WTC11 (cell line): ENCODE measurements at regions not wholly inside any gene's neighbourhood (a gene's known extent, or its start where the extent isn't known, plus 50 kb on each side); places are given as distances from the start of the nearest gene placed in this dataset.

Experiments
- ATAC-seq: fragments of 200-7000 bp; cut with Tn5 transposase; 2 replicates; pipeline ENCODE4 v1.10.0; 2021; ENCODE audit warnings: mild to moderate bottlenecking, moderate library complexity
- CTCF ChIA-PET: fragments of 300-600 bp; sonication (Branson Sonifier 250); formaldehyde crosslinking; loops from one replicate; lab custom pipeline; 2021; ENCODE audit warnings: antibody characterized with exemption; lab: Charles Lee
- POLR2A ChIA-PET: fragments of 350-600 bp; sonication (Branson Sonifier 250); formaldehyde crosslinking; loops from one replicate; lab custom pipeline; 2021; ENCODE audit warnings: antibody characterized with exemption; lab: Charles Lee
- DNase-seq: peaks from one replicate; pipeline ENCODE4 v3.0.0; 2021; ENCODE audit warnings: low spot score
- H3K27ac Mint-ChIP-seq: 2 replicates; pipeline ENCODE4 v1.8.0; 2021; ENCODE audit warnings: mixed read lengths
- H3K27me3 Mint-ChIP-seq: 2 replicates; pipeline ENCODE4 v1.8.0; 2021; ENCODE audit warnings: low read depth, mild to moderate bottlenecking, moderate library complexity, mixed read lengths
- H3K36me3 Mint-ChIP-seq: 2 replicates; pipeline ENCODE4 v1.8.0; 2021; ENCODE audit warnings: mixed read lengths
- H3K4me1 Mint-ChIP-seq: 2 replicates; pipeline ENCODE4 v1.8.0; 2022; ENCODE audit warnings: mixed read lengths
- H3K4me3 Mint-ChIP-seq: 2 replicates; pipeline ENCODE4 v1.8.0; 2021; ENCODE audit warnings: mild to moderate bottlenecking, moderate library complexity, mixed read lengths
- H3K9me3 Mint-ChIP-seq: 2 replicates; pipeline ENCODE4 v1.8.0; 2021; ENCODE audit warnings: mixed read lengths
- AFF4 ChIP-seq: sonication (generic); formaldehyde crosslinking; IDR thresholded peaks from 2 replicates; pipeline ENCODE4 v1.8.1; 2023; ENCODE audit warnings: mild to moderate bottlenecking, missing genetic modification reagents, borderline replicate concordance
- ATF1 ChIP-seq: sonication (generic); formaldehyde crosslinking; IDR thresholded peaks from 2 replicates; pipeline ENCODE4 v1.8.1; 2023; ENCODE audit warnings: mild to moderate bottlenecking, moderate library complexity, missing genetic modification reagents
- ATF2 ChIP-seq: sonication (generic); formaldehyde crosslinking; IDR thresholded peaks from 2 replicates; pipeline ENCODE4 v1.8.1; 2022; ENCODE audit warnings: low read depth, missing genetic modification reagents, borderline replicate concordance
- ATF6 ChIP-seq: sonication (generic); formaldehyde crosslinking; IDR thresholded peaks from 2 replicates; pipeline ENCODE4 v1.8.1; 2023; ENCODE audit warnings: mild to moderate bottlenecking, missing genetic modification reagents
- CREM ChIP-seq: sonication (generic); formaldehyde crosslinking; IDR thresholded peaks from 2 replicates; pipeline ENCODE4 v1.8.1; 2022; ENCODE audit warnings: mild to moderate bottlenecking, missing genetic modification reagents, moderate library complexity
- E2F4 ChIP-seq: sonication (generic); formaldehyde crosslinking; IDR thresholded peaks from 2 replicates; pipeline ENCODE4 v1.8.1; 2022; ENCODE audit warnings: low read depth, mild to moderate bottlenecking, moderate library complexity, missing genetic modification reagents, borderline replicate concordance
- E2F5 ChIP-seq: sonication (generic); formaldehyde crosslinking; IDR thresholded peaks from 2 replicates; pipeline ENCODE4 v1.8.1; 2022; ENCODE audit warnings: mild to moderate bottlenecking, moderate library complexity, missing genetic modification reagents
- ETV6 ChIP-seq: sonication (generic); formaldehyde crosslinking; IDR thresholded peaks from 2 replicates; pipeline ENCODE4 v1.8.1; 2022; ENCODE audit warnings: mild to moderate bottlenecking, missing genetic modification reagents
- GABPB1 ChIP-seq: sonication (generic); formaldehyde crosslinking; IDR thresholded peaks from 2 replicates; pipeline ENCODE4 v1.8.1; 2023; ENCODE audit warnings: mild to moderate bottlenecking, missing genetic modification reagents
- GRHL2 ChIP-seq: fragments of 250-450 bp; sonication (Bioruptor Pico); IDR thresholded peaks from 2 replicates; pipeline ENCODE4 v1.8.0; 2022; ENCODE audit warnings: mild to moderate bottlenecking, moderate library complexity; ENCODE audit not compliant: insufficient replicate concordance, severe bottlenecking
- IRF2 ChIP-seq: sonication (generic); formaldehyde crosslinking; IDR thresholded peaks from 2 replicates; pipeline ENCODE4 v1.8.0; 2022; ENCODE audit warnings: low read depth, missing genetic modification reagents, borderline replicate concordance
- JAZF1 ChIP-seq: fragments of 250-450 bp; sonication (Bioruptor Pico); IDR thresholded peaks from 2 replicates; pipeline ENCODE4 v1.9.0; 2021; ENCODE audit warnings: moderate library complexity, mild to moderate bottlenecking, inconsistent platforms
- MXD4 ChIP-seq: fragments of 250-450 bp; sonication (Bioruptor Pico); IDR thresholded peaks from 2 replicates; pipeline ENCODE4 v1.8.0; 2021; ENCODE audit warnings: mild to moderate bottlenecking, moderate library complexity, borderline replicate concordance
- MYBL2 ChIP-seq: sonication (generic); formaldehyde crosslinking; IDR thresholded peaks from 2 replicates; pipeline ENCODE4 v1.8.1; 2023; ENCODE audit warnings: mild to moderate bottlenecking, moderate library complexity, missing genetic modification reagents
- NR2C2 ChIP-seq: sonication (generic); formaldehyde crosslinking; IDR thresholded peaks from 2 replicates; pipeline ENCODE4 v1.8.0; 2022; ENCODE audit warnings: mild to moderate bottlenecking, missing genetic modification reagents
- PREB ChIP-seq: sonication (generic); formaldehyde crosslinking; IDR thresholded peaks from 2 replicates; pipeline ENCODE4 v1.8.1; 2022; ENCODE audit warnings: mild to moderate bottlenecking, missing genetic modification reagents, moderate library complexity, borderline replicate concordance
- SMAD4 ChIP-seq: sonication (generic); formaldehyde crosslinking; IDR thresholded peaks from 2 replicates; pipeline ENCODE4 v1.8.0; 2022; ENCODE audit warnings: mild to moderate bottlenecking, missing genetic modification reagents
- SP1 ChIP-seq: sonication (generic); formaldehyde crosslinking; conservative IDR thresholded peaks from 2 replicates; pipeline ENCODE4 v1.8.1; 2022; ENCODE audit warnings: missing genetic modification reagents
- USF1 ChIP-seq: sonication (generic); formaldehyde crosslinking; IDR thresholded peaks from 2 replicates; pipeline ENCODE4 v1.8.0; 2022; ENCODE audit warnings: mild to moderate bottlenecking, missing genetic modification reagents
- ZNF232 ChIP-seq: sonication (generic); formaldehyde crosslinking; IDR thresholded peaks from 2 replicates; pipeline ENCODE4 v1.8.0; 2022; ENCODE audit warnings: mild to moderate bottlenecking, missing genetic modification reagents
- ZNF425 ChIP-seq: fragments of 250-450 bp; sonication (Bioruptor Pico); conservative IDR thresholded peaks from 2 replicates; pipeline ENCODE4 v1.9.0; 2021; ENCODE audit warnings: mild to moderate bottlenecking
- ZNF671 ChIP-seq: fragments of 250-450 bp; sonication (Bioruptor Pico); IDR thresholded peaks from 2 replicates; pipeline ENCODE4 v1.8.0; 2021; ENCODE audit warnings: mild to moderate bottlenecking

- TF ChIP-seq ATF1 (no peak), NR2C2 (CRISPR knock-in tag) (no peak), CREM (CRISPR knock-in tag) (no peak)
- Mint-ChIP-seq H3K4me3 (no peak overlapping the region), H3K27me3 (no peaks in the 10 kb centered on the region), H3K27ac (no peak overlapping the region), H3K36me3 (peaks cover 38% of the 10 kb centered on the region), H3K9me3 (peaks cover 49% of the 10 kb centered on the region), H3K4me1 (peaks cover 15% of the 10 kb centered on the region)
- ChIA-PET POLR2A (no interaction called here), CTCF (no interaction called here)
- DNase-seq: no peak
- no peak for ATAC-seq
Measured at GRCh38 chr6:106874481-106874880, 100.0 kb downstream of the CD24 start.

GRCh38 chr6:106872049-106872448 is 102.5 kb downstream of the CD24 start:
- CTCF ChIA-PET: no interaction called here
- POLR2A ChIA-PET: no interaction called here

More at GRCh38 chr6:106872049-106872448, 102.5 kb downstream of the CD24 start:
- DNase-seq (no peak), ATAC-seq (no peak)
- no peak overlapping the region for H3K27ac Mint-ChIP-seq
- H3K9me3 Mint-ChIP-seq: peaks cover 49% of the 10 kb centered on the region
- no peaks in the 10 kb centered on the region; the same call in 1 of the 2 replicates for H3K27me3 Mint-ChIP-seq
- TF ChIP-seq PREB (CRISPR knock-in tag) (no peak), GABPB1 (CRISPR knock-in tag) (no peak), NR2C2 (CRISPR knock-in tag) (no peak), SP1 (no peak), ZNF425 (CRISPR knock-in tag) (no peak), AFF4 (CRISPR knock-in tag) (no peak), ETV6 (CRISPR knock-in tag) (no peak), GRHL2 (CRISPR knock-in tag) (no peak), IRF2 (no peak), SMAD4 (CRISPR knock-in tag) (no peak), E2F5 (CRISPR knock-in tag) (no peak), E2F4 (no peak), ZNF671 (CRISPR knock-in tag) (no peak), ATF6 (CRISPR knock-in tag) (no peak), MYBL2 (CRISPR knock-in tag) (no peak), ZNF232 (CRISPR knock-in tag) (no peak), MXD4 (CRISPR knock-in tag) (no peak), JAZF1 (CRISPR knock-in tag) (no peak), USF1 (CRISPR knock-in tag) (no peak), ATF2 (no peak)
- H3K4me3 Mint-ChIP-seq: no peak overlapping the region
- H3K4me1 Mint-ChIP-seq: peaks cover 27% of the 10 kb centered on the region
- peaks cover 48% of the 10 kb centered on the region for H3K36me3 Mint-ChIP-seq
